ENCODE measurements at regions not wholly inside any gene's neighbourhood (a gene's known extent, or its start where the extent isn't known, plus 50 kb on each side); places are given as distances from the start of the nearest gene placed in this dataset.

DNA sequence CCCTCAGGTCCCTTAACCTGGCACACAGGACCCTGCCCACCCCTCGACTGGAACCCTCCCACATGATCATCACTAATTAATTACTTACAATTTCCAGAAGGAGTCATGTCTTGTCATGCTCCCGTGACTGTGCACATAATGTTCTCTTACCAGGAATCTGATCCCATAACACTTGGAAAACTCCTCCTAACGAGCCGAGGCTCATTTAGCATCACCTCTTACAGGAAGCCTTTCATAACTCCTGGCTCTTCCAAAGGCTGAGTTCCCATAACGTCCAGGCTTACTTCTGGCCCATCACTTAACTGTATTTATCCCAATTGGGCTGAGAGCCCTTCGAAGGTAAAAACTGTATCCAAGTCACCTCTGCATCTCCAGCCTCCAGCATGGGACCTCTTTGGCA lies 147.9 kb upstream of the JUN start:
- Histone ChIP-seq H3K27me3 (ENCODE audit: low read depth) (no peaks in the 10 kb centered on the region), H3K9me3 (no peaks in the 10 kb centered on the region), H3K4me1 (no peaks in the 10 kb centered on the region), H3K4me3 (no peak overlapping the region), H3K36me3 (replicated peaks) (no peaks in the 10 kb centered on the region)
- in situ Hi-C loops (cut with MboI; ENCODE audit: low sequenced_read_pairs), result no loop called here
- no peak for DNase-seq (ENCODE audit: low spot score in 2 of 2)

DNA sequence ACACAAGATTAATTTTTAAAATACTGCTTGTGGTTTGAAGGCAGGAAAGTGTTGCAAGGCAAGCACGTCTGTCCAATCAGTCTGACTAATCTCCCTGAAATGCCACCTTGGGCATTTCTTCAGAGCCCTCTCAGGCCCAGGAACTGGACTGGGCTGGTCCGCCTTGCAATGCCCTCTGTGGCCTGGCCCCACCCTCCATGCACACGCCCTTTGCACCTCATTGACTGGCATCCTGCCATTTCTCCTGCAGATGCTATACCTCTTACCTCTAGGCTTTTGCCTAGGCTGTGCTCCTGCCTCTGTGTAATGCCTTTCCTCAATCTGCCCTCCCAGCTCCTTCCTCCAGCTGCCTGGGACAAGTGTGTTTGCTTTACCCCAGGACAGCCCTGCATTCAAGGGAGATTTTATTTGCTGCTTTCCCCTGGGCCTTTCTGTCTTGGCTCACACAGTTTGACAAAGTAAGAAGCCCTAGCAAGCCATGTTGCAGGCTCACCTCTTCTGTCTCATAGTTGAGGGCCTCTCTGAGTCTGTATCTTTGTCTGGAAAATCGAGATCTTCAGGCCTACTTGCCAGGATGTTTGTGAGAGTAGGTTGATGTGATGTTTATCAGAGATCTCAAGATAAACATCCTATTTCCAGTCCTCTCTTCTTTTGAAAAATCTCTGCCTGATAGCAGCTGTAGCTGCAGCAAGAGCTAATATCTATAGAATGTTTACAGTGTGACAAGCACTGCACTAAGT lies 149.2 kb upstream of the JUN start:
- no peaks in the 10 kb centered on the region for H3K36me3 ChIP-seq (replicated peaks)
- DNase-seq (ENCODE audit: low spot score in 2 of 2), result no peak
- H3K4me3 ChIP-seq, result no peak overlapping the region
- no peaks in the 10 kb centered on the region for H3K4me1 ChIP-seq
- H3K9me3 ChIP-seq, result no peaks in the 10 kb centered on the region
- H3K27me3 ChIP-seq (ENCODE audit: low read depth), result no peaks in the 10 kb centered on the region
- in situ Hi-C loops (cut with MboI; ENCODE audit: low sequenced_read_pairs), result no loop called here

DNA sequence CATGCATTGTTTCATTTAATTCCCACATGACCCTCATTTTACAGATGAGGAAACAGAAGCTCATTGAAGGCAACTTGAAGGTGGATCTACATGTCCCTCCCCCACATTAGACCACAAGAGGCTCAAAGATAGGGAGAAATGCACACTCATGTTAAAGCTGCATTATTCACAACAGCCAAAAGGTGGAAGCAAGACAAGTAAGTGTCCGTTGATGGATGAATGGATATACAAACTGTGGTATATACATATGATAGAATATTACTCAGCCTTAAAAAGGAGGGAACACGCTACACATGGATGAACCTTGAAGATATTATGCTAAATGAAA lies 149.7 kb upstream of the JUN start:
- in situ Hi-C loops (cut with MboI; ENCODE audit: low sequenced_read_pairs), result no loop called here
- H3K27me3 ChIP-seq (ENCODE audit: low read depth), result no peaks in the 10 kb centered on the region
- no peak for DNase-seq (ENCODE audit: low spot score in 2 of 2)
- H3K36me3 ChIP-seq (replicated peaks), result no peaks in the 10 kb centered on the region
- no peaks in the 10 kb centered on the region for H3K9me3 ChIP-seq
- H3K4me1 ChIP-seq, result no peaks in the 10 kb centered on the region
- no peak overlapping the region for H3K4me3 ChIP-seq

DNA sequence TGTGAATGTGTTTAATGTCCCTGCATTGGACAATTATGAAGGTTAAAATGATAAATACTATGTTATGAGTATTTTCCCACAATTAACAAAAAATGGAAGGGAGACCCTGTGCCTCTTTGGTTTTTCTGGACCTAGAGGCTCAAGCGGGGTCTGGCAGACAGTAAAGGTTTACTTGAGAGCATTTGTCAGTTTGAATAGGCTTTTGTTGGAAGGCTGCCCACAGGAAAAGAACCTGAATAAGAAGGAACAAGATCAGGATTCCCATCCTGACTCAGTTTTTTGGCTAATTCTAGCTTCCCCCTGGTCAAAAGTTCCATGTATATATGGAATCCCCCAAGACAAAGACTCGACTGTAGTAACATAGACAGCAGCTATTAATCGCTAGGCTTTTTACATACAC lies 150.9 kb upstream of the JUN start:
- no peaks in the 10 kb centered on the region for H3K4me1 ChIP-seq
- no peaks in the 10 kb centered on the region for H3K9me3 ChIP-seq
- H3K27me3 ChIP-seq (ENCODE audit: low read depth), result no peaks in the 10 kb centered on the region
- H3K4me3 ChIP-seq, result no peak overlapping the region
- no peak for DNase-seq (ENCODE audit: low spot score in 2 of 2)
- in situ Hi-C loops (cut with MboI; ENCODE audit: low sequenced_read_pairs), result no loop called here
- H3K36me3 ChIP-seq (replicated peaks), result no peaks in the 10 kb centered on the region

DNA sequence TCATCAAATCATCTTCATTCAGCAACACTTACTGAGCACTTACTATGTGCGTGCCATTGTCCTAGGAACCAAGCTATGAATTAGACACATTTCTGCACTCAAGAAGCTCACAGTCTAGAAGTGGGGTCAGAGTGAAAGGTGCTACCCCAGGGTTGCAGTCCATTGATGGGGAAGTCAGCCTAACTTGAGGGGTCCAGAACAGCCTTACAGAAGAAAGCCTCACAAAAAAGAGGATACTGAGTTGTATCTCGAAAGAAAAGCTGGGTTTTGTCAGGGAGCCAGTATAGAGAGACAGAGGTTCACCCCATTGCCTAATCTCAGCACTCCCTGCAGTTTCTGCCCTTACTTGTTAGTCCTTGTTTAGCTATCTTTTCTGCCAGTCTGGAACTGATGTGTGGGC lies 153.1 kb upstream of the JUN start:
- Histone ChIP-seq H3K4me3 (no peak overlapping the region), H3K4me1 (no peaks in the 10 kb centered on the region), H3K27me3 (ENCODE audit: low read depth) (no peaks in the 10 kb centered on the region), H3K36me3 (replicated peaks) (no peaks in the 10 kb centered on the region), H3K9me3 (no peaks in the 10 kb centered on the region)
- no peak for DNase-seq (ENCODE audit: low spot score in 2 of 2)
- in situ Hi-C loops (cut with MboI; ENCODE audit: low sequenced_read_pairs), result no loop called here

DNA sequence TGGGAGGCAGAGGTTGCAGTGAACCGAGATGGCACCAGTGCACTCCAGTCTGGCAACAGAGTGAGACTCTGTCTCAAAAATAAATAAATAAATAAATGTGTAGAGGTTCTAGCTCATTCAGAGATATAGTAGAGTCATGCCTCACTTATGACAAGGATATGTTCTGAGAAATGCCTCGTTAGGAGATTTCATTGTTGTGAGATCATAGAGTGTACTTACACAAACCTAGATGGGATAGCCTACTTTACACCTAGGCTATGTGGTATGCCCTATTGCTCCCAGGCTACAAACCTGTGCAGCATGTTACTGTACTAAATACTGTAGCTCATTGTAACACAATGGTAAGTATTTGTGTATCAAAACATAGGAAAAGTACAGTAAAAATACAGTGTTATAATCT lies 155.3 kb upstream of the JUN start:
- in situ Hi-C loops (cut with MboI; ENCODE audit: low sequenced_read_pairs), result no loop called here
- H3K27me3 ChIP-seq (ENCODE audit: low read depth), result no peaks in the 10 kb centered on the region
- H3K4me3 ChIP-seq, result no peak overlapping the region
- no peaks in the 10 kb centered on the region for H3K9me3 ChIP-seq
- H3K36me3 ChIP-seq (replicated peaks), result no peaks in the 10 kb centered on the region
- H3K4me1 ChIP-seq, result no peaks in the 10 kb centered on the region
- DNase-seq (ENCODE audit: low spot score in 2 of 2), result no peak

DNA sequence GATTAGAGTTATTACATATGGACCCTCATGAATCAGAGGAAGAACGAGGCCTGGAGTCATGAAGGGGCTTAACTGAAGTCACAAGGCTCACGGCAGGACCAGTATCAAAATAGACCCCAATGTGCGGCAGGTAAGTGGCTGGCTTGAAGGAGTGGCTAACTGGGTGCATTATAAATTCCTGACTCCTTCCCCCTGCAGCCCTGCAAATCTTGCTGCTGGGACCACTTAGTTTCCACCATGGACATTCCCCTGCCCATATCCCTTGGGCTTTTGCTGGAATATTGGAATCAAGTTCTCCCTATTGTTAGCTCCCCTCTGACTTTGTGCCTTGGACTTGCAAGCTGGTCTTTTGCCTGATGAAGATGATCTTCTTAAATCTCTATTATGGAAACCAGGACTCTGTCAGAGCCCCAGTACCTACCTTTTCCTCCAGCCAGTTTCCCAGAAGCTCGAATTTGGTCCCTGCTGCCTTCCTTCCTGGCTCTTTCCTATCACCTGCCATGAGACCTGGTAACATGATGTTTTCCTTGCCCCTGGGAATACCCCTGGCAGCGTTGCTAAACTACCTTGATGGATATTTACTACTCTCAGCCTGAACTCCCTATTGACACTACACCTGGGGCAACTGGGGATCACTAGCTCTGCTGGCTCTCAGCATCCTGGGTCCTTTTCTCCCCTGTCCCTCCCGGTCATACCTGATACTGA lies 156.0 kb upstream of the JUN start:
- no peaks in the 10 kb centered on the region for H3K9me3 ChIP-seq
- no peak for DNase-seq (ENCODE audit: low spot score in 2 of 2)
- no peaks in the 10 kb centered on the region for H3K27me3 ChIP-seq (ENCODE audit: low read depth)
- in situ Hi-C loops (cut with MboI; ENCODE audit: low sequenced_read_pairs), result no loop called here
- no peaks in the 10 kb centered on the region for H3K36me3 ChIP-seq (replicated peaks)
- no peak overlapping the region for H3K4me3 ChIP-seq
- H3K4me1 ChIP-seq, result no peaks in the 10 kb centered on the region

DNA sequence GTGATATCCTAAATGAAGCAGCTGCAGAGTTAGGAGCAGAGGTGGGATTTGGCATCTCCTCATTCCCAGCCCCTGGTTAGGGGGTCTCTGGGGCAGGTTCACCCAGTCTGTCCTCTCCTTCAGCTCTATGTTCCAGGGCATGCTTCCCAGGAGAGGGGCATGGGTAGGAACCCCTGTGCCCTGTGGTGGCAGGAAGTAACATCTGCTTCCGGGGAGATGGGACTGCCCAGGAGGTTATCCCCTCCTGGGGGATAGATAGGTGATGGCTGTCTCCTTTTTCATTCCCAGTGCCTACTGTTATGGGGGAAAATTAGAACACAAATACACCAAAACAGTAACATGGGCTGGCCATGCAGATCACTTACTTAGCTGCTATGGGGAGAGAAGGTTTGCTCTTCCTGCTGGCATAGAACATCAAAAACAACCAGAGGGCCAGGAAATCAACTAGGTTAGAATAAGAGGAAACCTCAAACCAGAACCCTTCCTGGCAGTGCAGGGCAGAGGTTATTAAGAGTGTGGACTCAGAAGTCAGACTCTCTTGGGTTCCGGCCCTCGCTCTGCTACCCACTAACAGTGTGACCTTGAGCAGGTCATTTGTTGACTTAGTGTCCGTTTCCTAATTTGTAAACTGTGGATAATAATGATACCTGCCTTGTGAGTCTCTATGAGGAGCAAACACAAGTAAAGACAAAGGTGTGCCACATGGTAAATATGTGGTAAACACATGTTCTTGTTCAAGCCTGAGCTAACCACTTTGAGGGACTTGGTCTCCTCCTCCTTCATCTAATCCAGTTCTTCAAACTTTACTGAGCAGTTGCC lies 157.8 kb upstream of the JUN start:
- no peaks in the 10 kb centered on the region for H3K9me3 ChIP-seq
- no peak overlapping the region for H3K4me3 ChIP-seq
- H3K27me3 ChIP-seq (ENCODE audit: low read depth), result no peaks in the 10 kb centered on the region
- no peak for DNase-seq (ENCODE audit: low spot score in 2 of 2)
- no peaks in the 10 kb centered on the region for H3K36me3 ChIP-seq (replicated peaks)
- in situ Hi-C loops (cut with MboI; ENCODE audit: low sequenced_read_pairs), result no loop called here
- H3K4me1 ChIP-seq, result no peaks in the 10 kb centered on the region

DNA sequence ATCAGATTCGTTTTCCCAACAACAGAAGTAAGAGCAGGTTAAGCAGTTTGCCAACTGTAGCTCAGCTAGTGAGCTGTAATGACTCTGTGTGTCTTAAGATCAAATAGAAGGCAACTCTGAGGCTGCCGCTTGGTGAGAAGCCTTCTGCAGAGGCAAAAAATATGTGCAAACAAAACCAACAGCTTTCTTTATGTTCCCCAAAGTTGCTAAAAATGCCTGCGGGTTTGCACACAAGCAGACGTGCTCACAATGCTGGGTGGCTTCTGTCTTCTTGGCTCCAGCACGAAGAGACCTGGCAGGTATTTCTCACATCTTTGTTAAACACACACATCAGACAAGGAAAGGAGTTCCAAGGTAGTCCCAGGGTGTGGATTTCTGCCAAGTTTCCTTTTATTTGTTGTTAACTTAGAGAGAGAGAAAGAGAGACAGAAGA lies 158.9 kb upstream of the JUN start:
- Histone ChIP-seq H3K27me3 (ENCODE audit: low read depth) (no peaks in the 10 kb centered on the region), H3K36me3 (replicated peaks) (no peaks in the 10 kb centered on the region), H3K4me1 (no peaks in the 10 kb centered on the region), H3K4me3 (no peak overlapping the region), H3K9me3 (no peaks in the 10 kb centered on the region)
- in situ Hi-C loops (cut with MboI; ENCODE audit: low sequenced_read_pairs), result no loop called here
- no peak for DNase-seq (ENCODE audit: low spot score in 2 of 2)

DNA sequence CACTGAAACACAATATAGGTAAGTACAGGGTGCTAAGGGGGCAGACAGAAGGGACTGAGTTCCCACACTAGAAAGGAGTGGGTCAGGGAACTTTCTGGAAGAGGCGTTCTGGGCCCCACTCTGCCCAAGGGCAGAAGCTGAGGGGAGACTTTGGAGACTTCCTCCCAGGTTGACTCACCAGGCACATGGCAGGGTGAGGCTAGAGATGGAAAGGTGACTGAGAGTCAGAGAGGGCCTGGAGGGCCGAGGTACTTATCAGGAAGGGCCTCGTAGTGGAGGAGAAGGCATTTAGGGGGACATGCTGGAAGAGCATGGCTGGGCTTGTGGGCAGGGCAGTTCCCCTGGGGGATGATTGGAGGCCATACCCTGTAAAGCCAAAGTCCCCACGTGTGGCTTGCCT lies 159.9 kb upstream of the JUN start:
- Histone ChIP-seq H3K27me3 (ENCODE audit: low read depth) (no peaks in the 10 kb centered on the region), H3K4me3 (no peak overlapping the region), H3K4me1 (no peaks in the 10 kb centered on the region), H3K36me3 (replicated peaks) (no peaks in the 10 kb centered on the region), H3K9me3 (no peaks in the 10 kb centered on the region)
- in situ Hi-C loops (cut with MboI; ENCODE audit: low sequenced_read_pairs), result no loop called here
- DNase-seq (ENCODE audit: low spot score in 2 of 2), result no peak

DNA sequence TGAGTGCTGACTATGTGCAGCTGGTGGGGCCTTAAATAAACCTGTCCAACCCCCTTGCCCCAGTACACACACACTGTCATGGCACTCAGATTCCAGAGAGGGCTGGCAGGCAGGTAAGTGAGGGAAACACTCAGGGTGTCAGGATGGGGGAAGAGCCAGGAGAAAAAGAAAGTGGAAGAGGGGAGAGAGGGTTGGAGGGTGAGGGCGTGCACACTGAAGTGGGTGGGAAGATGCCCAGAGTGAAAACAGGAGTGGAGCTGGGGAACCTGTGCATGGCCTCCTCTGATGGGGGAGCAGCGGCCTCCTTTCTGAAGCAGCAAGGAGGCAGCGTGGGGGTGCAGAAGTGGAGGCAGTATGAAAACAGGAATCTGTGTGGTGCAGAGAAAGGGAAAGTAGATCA lies 160.6 kb upstream of the JUN start:
- no peak for DNase-seq (ENCODE audit: low spot score in 2 of 2)
- no peak overlapping the region for H3K4me3 ChIP-seq
- no peaks in the 10 kb centered on the region for H3K4me1 ChIP-seq
- H3K36me3 ChIP-seq (replicated peaks), result no peaks in the 10 kb centered on the region
- in situ Hi-C loops (cut with MboI; ENCODE audit: low sequenced_read_pairs), result no loop called here
- no peaks in the 10 kb centered on the region for H3K9me3 ChIP-seq
- no peaks in the 10 kb centered on the region for H3K27me3 ChIP-seq (ENCODE audit: low read depth)

DNA sequence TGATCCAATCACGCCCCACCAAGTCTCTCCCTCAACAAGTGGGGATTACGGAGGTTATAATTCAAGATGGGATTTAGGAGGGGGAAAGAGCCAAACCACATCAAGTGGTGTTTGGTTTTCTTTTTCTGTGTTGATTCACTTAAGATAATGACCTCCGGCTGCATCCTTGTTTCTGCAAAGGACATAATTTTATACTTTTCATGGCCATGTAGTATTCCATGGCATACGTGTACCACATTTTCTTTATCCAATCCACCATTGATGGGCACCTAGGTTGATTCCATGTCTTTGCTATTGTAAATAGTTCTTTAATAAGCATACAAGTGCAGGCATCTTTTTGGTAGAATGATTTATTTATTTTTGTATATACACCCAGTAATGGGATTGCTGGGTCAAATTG lies 162.5 kb upstream of the JUN start:
- H3K9me3 ChIP-seq, result no peaks in the 10 kb centered on the region
- H3K27me3 ChIP-seq (ENCODE audit: low read depth), result no peaks in the 10 kb centered on the region
- no peaks in the 10 kb centered on the region for H3K4me1 ChIP-seq
- no peak overlapping the region for H3K4me3 ChIP-seq
- no peaks in the 10 kb centered on the region for H3K36me3 ChIP-seq (replicated peaks)
- no peak for DNase-seq (ENCODE audit: low spot score in 2 of 2)
- in situ Hi-C loops (cut with MboI; ENCODE audit: low sequenced_read_pairs), result no loop called here

DNA sequence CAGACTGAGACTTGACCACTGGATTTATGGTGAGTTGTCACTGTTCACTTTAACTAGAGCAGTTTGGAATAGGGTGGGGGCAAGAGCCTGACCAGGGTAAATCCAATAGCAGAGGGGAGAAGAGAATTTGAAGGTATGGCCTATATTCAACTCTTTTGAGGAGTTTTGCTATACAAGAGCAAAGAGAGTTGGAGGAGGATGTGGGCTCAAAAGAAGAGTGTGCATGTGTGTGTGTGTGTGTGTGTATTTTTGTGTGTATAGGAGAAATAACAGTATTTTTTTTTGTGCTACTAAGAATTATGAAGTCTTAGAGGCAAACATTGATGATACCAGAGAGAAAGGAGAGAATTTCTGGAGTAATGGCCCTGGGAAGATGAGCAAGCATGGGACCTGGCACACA lies 164.8 kb upstream of the JUN start:
- in situ Hi-C loops (cut with MboI; ENCODE audit: low sequenced_read_pairs), result no loop called here
- Histone ChIP-seq H3K27me3 (ENCODE audit: low read depth) (no peaks in the 10 kb centered on the region), H3K4me1 (no peaks in the 10 kb centered on the region), H3K9me3 (no peaks in the 10 kb centered on the region), H3K36me3 (replicated peaks) (no peaks in the 10 kb centered on the region), H3K4me3 (no peak overlapping the region)
- DNase-seq (ENCODE audit: low spot score in 2 of 2), result no peak

DNA sequence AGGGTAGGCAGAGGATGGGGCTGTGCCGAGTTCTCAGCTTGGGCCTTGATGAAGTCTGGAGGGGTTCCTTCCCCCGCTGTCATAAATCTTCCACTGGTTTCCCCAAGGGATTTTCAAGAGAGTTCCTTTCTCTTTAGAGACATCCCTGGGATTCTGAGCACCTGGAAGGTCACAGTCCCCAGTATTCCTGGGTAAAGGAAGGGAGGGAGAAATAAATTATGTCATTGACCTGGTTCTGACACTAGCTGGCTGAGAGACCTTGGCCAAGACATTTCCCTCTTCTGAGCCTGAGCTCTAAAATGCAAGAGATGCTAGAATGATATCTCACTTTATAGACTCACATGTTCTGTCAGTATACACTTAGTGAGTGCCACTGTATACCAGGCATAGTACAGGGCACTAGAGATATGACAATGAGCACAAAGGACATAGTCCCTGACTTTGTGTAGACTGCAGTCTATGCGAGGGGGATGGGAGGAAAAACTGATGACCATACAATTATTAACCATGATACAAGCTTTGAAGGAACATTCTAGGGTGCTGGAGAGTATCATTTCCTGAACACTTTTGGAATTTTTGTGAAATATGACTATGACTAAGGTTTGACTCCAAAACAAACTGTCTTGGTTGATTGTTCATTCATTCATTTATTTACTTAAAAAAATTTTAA lies 165.8 kb upstream of the JUN start:
- Histone ChIP-seq H3K4me3 (no peak overlapping the region), H3K36me3 (replicated peaks) (no peaks in the 10 kb centered on the region), H3K4me1 (no peaks in the 10 kb centered on the region), H3K9me3 (no peaks in the 10 kb centered on the region), H3K27me3 (ENCODE audit: low read depth) (no peaks in the 10 kb centered on the region)
- in situ Hi-C loops (cut with MboI; ENCODE audit: low sequenced_read_pairs), result no loop called here
- DNase-seq (ENCODE audit: low spot score in 2 of 2), result no peak
